ENCODE measurements at regions not wholly inside any gene's neighbourhood (a gene's known extent, or its start where the extent isn't known, plus 50 kb on each side); places are given as distances from the start of the nearest gene placed in this dataset.

DNA sequence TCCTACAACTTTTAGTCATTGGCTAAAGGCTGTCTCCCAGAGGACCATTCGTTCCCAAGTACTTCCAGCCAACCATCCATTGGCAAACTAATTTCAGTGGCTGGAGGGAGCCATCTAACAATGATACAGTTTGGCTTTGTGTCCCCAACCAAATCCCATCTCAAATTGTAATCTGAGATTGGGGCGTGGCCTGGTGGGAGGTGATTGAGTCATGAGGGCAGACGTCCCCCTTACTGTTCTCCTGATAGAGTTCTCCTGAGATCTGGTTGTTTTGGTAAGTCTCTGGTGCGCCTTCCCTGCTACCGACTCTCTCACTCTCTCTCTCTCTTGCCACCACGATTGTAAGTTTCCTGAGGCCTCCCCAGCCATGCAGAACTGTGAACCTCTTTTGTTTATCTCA, 99.7 kb upstream of the FUT8 start:
- ChIA-PET POLR2A (no interaction called here), CTCF (no interaction called here)
- no peaks in the 10 kb centered on the region for H3K4me1 ChIP-seq (ENCODE audit: control insufficient read depth in 1 of 2, insufficient read depth in 2 of 2, low read depth in 1 of 2, low read length in 1 of 2)
- no peaks in the 10 kb centered on the region for H4K20me1 ChIP-seq (ENCODE audit: insufficient read depth)
- H2AFZ ChIP-seq (ENCODE audit: low read depth): no peak overlapping the region
- no peak for DNase-seq
- no peak overlapping the region for H3K27ac ChIP-seq (ENCODE audit: low read depth in 2 of 2, low read length in 1 of 2)
- WGBS (ENCODE audit: low lambda C conversion rate): 72% methylated on average over 6 of the region's 6 CpGs
- no peak overlapping the region for H3K4me3 ChIP-seq (ENCODE audit: low read depth in 2 of 2, low read length in 1 of 2)
- H3K36me3 ChIP-seq (replicated peaks in 1 of 2; ENCODE audit: control insufficient read depth in 1 of 2, insufficient read depth in 2 of 2, low read length in 1 of 2): no peaks in the 10 kb centered on the region
- H3K27me3 ChIP-seq (ENCODE audit: insufficient read depth): no peaks in the 10 kb centered on the region
- no peaks in the 10 kb centered on the region for H3F3A ChIP-seq (replicated peaks; ENCODE audit: insufficient read depth)
- H3K4me2 ChIP-seq: no peak overlapping the region
- no peaks in the 10 kb centered on the region for H3K9me2 ChIP-seq
- TF ChIP-seq FOXJ3 (CRISPR knock-in tag; IDR thresholded peaks at IDR 0.05): no peak
- TF ChIP-seq, protein P1, sequence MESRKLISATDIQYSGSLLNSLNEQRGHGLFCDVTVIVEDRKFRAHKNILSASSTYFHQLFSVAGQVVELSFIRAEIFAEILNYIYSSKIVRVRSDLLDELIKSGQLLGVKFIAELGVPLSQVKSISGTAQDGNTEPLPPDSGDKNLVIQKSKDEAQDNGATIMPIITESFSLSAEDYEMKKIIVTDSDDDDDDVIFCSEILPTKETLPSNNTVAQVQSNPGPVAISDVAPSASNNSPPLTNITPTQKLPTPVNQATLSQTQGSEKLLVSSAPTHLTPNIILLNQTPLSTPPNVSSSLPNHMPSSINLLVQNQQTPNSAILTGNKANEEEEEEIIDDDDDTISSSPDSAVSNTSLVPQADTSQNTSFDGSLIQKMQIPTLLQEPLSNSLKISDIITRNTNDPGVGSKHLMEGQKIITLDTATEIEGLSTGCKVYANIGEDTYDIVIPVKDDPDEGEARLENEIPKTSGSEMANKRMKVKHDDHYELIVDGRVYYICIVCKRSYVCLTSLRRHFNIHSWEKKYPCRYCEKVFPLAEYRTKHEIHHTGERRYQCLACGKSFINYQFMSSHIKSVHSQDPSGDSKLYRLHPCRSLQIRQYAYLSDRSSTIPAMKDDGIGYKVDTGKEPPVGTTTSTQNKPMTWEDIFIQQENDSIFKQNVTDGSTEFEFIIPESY (IDR thresholded peaks at IDR 0.05; ENCODE audit: borderline replicate concordance, low read depth): no peak
- no peak for TF ChIP-seq ELF1 (IDR thresholded peaks at IDR 0.05)
- TF ChIP-seq USF1 (IDR thresholded peaks at IDR 0.05; ENCODE audit: borderline replicate concordance, low read depth): no peak
- TF ChIP-seq FOXM1 (IDR thresholded peaks at IDR 0.05; ENCODE audit: low read depth): no peak
- TF ChIP-seq, protein P2, sequence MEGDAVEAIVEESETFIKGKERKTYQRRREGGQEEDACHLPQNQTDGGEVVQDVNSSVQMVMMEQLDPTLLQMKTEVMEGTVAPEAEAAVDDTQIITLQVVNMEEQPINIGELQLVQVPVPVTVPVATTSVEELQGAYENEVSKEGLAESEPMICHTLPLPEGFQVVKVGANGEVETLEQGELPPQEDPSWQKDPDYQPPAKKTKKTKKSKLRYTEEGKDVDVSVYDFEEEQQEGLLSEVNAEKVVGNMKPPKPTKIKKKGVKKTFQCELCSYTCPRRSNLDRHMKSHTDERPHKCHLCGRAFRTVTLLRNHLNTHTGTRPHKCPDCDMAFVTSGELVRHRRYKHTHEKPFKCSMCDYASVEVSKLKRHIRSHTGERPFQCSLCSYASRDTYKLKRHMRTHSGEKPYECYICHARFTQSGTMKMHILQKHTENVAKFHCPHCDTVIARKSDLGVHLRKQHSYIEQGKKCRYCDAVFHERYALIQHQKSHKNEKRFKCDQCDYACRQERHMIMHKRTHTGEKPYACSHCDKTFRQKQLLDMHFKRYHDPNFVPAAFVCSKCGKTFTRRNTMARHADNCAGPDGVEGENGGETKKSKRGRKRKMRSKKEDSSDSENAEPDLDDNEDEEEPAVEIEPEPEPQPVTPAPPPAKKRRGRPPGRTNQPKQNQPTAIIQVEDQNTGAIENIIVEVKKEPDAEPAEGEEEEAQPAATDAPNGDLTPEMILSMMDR (IDR thresholded peaks at IDR 0.05): no peak
- no peak for TF ChIP-seq SIN3A (IDR thresholded peaks at IDR 0.05; ENCODE audit: borderline replicate concordance, low read depth, low read length)
- TF ChIP-seq PBX3 (IDR thresholded peaks at IDR 0.05): no peak
- no peak for TF ChIP-seq RXRA (IDR thresholded peaks at IDR 0.05; ENCODE audit: borderline replicate concordance, low read depth)
- no peak for TF ChIP-seq EZH2phosphoT487 (IDR thresholded peaks at IDR 0.05; ENCODE audit: borderline replicate concordance, low read depth)
- TF ChIP-seq MEF2A (IDR thresholded peaks at IDR 0.05; ENCODE audit: borderline replicate concordance, low read depth): no peak
- no peak for TF ChIP-seq EP300 (IDR thresholded peaks at IDR 0.05; ENCODE audit: borderline replicate concordance in 1 of 2, low read depth in 1 of 2, low read length in 1 of 2)
- TF ChIP-seq POLR2AphosphoS5 (IDR thresholded peaks at IDR 0.05; ENCODE audit: low read depth, low read length): no peak
- H3K79me2 ChIP-seq (ENCODE audit: insufficient read depth): no peaks in the 10 kb centered on the region
- no peaks in the 10 kb centered on the region for H3K9me3 ChIP-seq
- H3K9ac ChIP-seq: no peak overlapping the region

Data from SK-N-SH (cell line).